LHCN-M2 (cell line): ENCODE measurements at regions not wholly inside any gene's neighbourhood (a gene's known extent, or its start where the extent isn't known, plus 50 kb on each side); places are given as distances from the start of the nearest gene placed in this dataset.
"Not testable (repeated sequence)": the region's sequence is repeated elsewhere in the genome, so short reads cannot be mapped to it uniquely, and the experiment has no call there.

Source experiments
- DNase-seq: peaks from one replicate; pipeline ENCODE4 v3.0.0-alpha.2; 2012; ENCODE audit warnings: low read depth

DNA sequence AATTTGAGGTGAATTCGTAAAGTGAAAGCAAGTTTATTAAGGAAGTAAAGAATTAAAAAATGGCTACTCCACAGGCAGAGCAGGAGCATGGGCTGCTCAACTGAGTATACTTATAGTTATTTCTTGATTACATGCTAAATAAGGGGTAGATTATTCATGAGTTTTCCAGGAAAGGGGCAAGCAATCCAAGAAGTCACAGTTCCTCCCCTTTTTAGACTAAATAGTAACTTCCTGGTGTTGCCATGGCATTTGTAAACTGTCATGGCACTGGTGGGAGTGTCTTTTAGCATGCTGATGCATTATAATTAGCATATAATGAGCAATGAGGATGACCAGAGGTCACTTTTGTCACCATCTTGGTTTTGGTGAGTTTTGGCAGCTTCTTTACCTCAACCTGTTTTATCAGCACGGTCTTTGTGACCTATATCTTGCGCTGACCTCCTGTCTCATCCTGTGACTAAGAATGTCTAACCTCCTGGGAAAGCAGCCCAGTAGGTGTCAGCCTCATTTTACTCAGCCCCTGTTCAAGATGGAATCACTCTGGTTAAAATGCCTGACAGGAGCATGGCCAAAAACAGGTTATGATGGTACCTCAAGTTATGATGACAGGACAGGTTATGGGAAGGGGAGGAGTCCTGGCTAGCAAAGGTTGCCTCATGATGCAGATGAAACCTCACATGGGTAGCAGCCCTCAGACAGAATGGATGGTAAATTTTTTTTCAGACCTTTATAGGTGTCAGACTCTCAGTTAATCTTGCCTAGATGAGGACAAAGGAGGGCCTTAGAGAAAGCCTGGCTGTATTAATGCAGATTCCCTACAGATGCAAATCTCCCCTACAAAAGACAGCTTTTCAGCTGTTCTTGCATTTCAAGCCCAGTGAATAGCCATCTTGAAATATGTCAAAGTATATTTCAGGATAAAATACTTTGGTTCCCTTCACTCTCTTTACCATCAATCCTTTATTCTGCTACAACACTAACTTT, 49.7 kb downstream of the SIPA1L2 start:
- DNase-seq, result no peak

- DNase-seq, result no peak
These were observed 50.5 kb downstream of the SIPA1L2 start for GRCh38 chr1:232579466-232579865.

DNA sequence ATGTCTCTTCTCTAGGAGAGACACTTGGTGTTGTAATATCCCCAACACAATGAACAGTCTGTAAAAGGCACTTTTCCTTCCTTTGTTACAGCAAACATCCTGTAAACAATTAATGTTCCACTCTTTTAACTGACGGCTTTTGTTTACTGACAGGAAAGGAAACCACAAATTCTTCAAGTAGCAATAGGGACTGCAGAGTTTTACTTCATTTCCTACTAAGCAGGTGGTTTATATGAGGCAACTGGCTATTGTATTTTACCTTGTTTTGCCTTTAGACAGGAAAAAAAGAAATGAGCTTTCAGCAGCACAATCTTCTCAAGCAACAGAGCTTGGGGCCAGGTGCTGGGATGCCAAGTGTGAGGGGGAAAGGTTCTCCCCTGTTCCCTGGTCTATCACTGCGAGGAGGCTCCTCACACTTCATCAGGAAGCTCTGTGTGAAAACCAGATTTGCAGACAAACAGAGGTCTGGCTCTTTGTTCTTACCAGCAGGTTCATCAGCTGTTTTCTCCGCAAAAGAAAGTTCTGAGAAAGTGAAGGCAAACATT, 51.2 kb downstream of the SIPA1L2 start:
- no peak for DNase-seq

DNA sequence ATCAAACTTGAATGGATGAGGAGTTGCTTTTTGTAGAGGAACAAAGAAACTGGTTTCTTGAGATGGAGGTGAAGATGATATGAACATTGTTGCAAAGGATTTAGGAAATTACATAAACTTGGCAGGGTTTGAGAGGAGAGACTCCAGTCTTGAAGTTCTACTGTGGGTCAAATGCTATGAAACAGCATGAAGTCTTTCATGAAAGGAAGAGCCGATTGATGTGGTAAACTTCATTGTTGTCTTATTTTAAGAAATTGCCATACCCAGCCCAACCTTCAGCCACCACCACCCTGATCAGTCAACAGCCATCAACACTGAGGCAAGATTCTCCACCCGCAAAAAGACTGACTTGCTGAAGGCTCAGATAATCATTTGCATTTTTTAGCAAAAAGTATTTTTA, 52.2 kb downstream of the SIPA1L2 start:
- no peak for DNase-seq

DNA sequence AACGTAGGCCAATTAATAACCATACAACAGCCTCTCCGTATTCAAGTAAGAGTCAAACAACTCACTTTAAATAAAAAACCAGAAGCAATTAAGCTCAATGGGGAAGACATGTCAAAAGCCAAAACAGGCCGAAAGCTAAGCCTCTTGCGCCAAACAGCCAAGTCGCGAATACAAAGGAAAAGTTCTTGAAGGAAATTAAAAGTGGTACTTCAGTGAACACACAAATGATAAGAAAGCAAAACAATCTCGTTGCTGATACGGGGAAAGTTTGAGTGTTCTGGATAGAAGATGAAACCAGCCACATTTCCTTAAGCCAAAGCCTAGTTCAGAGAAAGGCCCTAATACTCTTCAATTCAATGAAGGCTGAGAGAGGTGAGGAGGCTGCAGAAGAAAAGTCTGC, 53.4 kb downstream of the SIPA1L2 start:
- DNase-seq, result no peak

GRCh38 chr1:232575763-232576040, 54.2 kb downstream of the SIPA1L2 start:
- DNase-seq, result no peak

DNA sequence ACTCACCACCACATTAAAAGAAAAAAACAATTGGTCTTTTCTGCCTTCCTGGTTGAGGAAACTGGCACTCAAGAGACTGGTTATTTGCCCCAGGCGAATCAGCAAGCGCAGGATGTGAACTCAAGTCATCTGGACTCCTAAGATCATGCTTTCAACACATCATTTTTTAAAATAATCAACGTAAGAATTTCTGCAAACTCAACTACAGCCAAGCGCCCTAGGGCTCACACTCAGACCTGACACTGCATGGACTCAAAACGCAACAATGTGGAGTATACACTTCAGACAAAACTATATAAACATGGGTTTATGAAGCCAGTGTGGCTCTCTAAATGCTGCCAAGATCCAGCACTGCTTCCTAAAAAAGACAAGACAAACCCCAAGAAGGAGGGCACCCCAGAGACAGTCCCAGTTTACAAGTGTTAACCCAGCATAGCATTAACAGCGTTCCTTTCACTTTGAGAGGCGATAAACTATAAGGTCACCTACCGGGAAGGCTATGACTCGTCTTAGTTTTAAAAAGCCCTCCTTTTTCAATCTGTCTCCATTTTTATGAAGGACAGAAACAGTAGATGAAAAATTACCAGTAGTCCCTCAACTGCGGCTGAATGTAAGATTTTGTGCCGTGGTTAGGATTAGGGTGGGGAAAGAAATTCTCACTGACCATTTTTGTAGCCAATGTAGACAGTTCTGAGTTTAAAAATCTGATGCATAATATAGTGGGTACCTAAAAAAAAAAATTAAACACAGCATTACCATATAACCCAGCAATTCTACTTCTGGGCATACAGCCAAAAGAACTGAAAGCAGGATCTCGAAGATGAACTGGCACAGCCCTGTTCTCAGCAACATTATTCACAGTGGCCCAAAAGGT, 54.8 kb downstream of the SIPA1L2 start:
- DNase-seq, result no peak

GRCh38 chr1:232574077-232574476, 55.9 kb downstream of the SIPA1L2 start:
- no peak for DNase-seq

GRCh38 chr1:232571523-232571922, 58.4 kb downstream of the SIPA1L2 start:
- peak; percentile 57 for DNase-seq

DNA sequence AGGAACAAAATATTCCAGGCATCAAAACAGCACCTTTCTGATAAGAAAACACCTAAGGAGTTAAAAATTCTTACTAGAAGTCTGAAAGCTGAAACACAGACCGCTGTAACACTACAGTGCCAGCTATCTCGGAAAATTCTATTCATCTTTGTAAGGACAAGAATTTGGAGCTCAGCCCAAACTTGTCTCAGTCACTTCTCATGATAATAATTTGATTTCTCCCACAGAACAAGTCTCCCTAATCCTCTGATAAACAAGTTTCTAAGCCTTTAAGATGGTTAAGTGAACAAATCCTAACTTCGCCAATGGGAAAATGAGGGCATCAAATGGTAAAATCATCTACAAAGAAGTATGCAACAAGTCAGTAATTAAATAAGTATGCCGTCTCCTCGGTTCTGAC, 59.9 kb downstream of the SIPA1L2 start:
- no peak for DNase-seq

DNA sequence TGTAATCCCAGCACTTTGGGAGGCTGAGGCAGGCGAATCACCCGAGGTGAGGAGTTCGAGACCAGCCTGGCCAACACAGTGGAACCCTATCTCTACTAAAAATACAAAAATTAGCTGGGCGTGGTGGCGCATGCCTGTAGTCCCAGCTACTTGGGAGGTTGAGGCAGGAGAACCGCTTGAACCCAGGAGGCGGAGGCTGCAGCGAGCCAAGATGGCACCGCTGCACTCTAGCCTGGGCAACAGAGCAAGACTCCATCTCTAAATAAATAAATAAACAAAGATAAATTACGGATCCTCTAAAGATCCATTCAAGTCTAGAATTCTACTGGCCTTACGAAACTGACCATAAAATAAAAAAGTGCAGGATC, 60.4 kb downstream of the SIPA1L2 start:
- DNase-seq, result not testable (repeated sequence)

DNA sequence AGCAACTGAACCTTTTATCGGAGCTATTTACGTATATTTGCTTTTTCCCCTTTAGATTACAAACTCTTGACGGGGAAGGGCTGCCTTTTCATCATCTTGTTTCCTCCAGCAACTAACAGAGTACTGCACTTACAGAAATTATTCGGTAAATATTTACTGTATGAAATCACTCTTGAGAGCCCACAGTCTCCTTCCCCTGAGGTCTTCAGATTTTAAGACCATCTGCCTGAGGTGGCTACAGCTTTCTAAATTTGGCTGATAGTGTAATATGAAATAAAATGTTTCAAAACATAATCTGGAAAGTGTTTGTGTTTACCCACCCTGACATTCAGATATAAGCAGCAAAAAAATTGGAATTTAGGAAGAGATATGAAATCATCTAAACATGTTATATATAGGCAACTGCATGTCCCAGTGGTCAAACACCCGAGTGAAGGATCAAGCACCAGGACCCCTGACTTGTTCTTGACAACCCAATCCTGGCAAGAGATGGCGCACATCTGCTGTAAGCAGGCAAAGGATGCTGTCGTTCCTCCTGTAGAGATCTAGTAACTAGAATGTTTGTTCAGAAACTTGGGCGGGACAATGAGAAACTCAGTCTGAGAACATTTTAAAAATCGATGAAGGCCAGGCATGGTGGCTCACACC, 60.9 kb downstream of the SIPA1L2 start:
- DNase-seq, result no peak

DNA sequence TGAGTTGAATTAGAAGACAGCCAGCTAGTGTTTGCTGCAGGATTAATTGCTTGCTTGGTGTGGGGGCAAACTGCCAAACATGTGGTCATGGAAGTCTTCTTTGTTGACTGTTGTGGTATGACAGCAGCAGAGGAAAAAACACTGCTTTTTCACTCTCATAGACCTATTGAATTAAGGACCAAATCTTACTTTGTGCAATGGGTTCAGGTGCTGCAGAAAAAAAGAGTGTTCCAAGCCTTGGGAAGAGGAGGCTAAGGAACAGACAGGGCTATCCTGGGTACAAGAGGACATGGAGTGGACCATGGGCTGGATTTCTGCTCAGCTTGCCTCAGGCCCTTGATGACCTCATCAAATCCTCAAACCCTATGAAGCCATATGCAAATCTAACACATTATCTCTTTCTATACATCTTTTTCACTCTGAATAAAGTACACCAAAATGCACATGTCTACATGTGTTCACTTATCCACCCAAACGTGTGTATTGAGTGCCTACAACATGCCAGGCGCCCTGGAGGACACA, 61.5 kb downstream of the SIPA1L2 start:
- peak; percentile 43 for DNase-seq

GRCh38 chr1:232566093-232566492, 63.8 kb downstream of the SIPA1L2 start:
- no peak for DNase-seq

DNA sequence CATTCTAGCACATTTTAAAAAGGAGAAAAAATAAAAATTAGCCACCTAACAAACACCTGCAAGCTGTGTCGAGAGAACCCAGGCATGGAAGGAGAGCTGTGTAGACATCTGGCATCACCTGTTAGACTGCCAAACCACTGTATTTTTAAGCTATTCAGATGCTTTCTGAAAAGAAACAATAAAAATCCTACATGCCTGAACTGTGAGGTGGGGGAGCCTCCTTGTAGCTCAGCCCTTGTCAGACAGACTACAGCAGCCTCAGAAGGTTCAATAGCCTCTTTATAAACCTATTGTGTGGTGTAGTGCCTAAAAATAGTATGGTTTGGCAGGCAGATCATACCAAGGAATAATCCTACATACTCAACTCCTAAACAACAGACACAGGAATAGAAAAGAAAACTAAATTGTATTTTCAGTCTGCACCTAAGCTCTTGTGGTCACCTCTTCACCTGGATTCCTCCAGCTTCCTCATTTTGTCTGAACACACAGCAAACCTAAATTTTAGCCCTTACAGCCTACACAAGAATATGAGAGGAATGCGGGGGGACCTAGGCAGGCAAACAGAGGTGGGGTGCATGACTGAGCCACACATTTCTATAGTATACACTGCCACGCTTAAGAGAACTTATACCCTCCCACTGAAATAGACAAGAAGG, 67.0 kb downstream of the SIPA1L2 start:
- DNase-seq, result no peak

GRCh38 chr1:232561381-232561780, 68.6 kb downstream of the SIPA1L2 start:
- DNase-seq, result no peak

- DNase-seq, result no peak
These were observed 69.0 kb downstream of the SIPA1L2 start for GRCh38 chr1:232560940-232561339.

- DNase-seq, result no peak
These were observed 71.0 kb downstream of the SIPA1L2 start for GRCh38 chr1:232558954-232559353.

DNA sequence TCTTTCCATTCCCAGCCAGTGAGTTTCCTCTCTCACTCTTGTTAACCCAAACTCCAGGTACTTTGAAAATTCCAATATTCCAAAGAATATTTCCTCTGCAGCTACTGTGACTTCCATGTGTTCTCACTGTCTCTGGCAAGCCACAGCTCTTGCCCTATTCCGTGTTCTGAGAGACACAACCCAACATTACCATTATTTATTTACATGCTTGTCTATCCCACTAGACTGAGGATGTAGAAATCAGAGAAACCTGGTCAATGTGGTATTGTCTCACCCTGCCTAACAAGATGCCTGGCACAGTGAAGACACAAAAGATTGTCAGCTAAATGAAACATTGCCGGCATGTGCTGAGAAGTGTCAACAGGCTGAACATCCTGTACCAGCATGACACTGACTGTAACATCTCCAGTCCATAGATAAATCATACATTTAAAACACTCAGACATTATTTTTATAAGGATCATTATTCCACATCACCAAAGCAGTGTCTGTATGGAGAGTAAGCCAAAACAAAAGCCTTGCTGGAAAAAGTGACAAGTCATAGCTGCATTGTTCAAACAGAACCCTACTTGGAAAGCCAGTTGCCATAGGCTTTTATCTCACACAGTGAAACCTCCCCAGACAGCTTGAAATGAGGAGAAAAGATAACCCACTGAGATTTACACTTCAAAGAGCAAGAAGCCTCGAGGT, 72.3 kb downstream of the SIPA1L2 start:
- DNase-seq, result no peak

DNA sequence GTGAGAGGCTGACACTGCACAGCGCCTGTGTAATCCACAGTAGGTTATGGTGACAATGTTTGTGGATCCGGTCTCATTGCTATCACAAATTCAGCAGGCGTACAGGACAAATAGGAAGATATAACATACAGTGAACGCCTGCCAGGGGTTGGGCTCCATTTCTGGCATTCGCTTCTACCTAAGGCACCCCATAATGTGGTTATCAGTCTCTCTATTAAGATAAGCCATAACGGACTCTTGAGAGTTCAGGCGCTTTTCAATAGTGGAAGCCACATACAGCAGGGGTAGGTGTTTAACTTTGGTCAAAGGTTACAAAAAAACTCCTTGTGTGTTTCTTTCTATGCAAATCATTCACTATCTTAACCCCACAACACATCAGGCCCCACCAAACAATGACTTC, 72.8 kb downstream of the SIPA1L2 start:
- DNase-seq, result no peak

DNA sequence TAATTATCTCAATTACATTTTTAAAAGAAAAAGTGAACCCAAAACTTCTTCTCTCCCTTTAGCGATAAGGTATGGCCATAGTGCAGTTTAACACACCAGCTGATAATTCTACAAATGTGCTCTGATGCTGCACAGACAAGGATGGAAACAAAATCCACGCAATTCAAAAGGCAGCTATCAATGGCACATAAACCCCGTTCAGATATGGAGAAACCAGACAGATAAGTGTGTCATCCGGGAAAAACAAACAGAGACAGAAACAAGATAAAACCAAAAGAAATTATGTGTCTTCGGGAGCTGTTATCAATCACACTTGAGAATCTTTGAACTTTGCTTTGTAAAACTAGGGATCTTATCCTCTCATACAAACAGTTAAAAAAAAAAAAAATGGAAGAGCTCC, 73.6 kb downstream of the SIPA1L2 start:
- no peak for DNase-seq
